Skeletal muscle satellite cell (primary cell): ENCODE measurements at regions not wholly inside any gene's neighbourhood (a gene's known extent, or its start where the extent isn't known, plus 50 kb on each side); places are given as distances from the start of the nearest gene placed in this dataset.

Experiments
- H3K27me3 ChIP-seq: 2 replicates; pipeline ENCODE4 v1.7.0; 2013; ENCODE audit warnings: low read length; ENCODE audit not compliant: control insufficient read depth, insufficient read depth
- H3K36me3 ChIP-seq: 2 replicates; pipeline ENCODE4 v1.7.0; 2013; ENCODE audit warnings: mild to moderate bottlenecking, control low read depth, low read length; ENCODE audit not compliant: insufficient read depth
- H3K4me1 ChIP-seq: 2 replicates; pipeline ENCODE4 v1.7.0; 2013; ENCODE audit warnings: low read length; ENCODE audit not compliant: control insufficient read depth, insufficient read depth
- H3K4me2 ChIP-seq: 2 replicates; pipeline ENCODE4 v1.7.0; 2013; ENCODE audit warnings: mild to moderate bottlenecking, low read length
- H3K4me3 ChIP-seq: 2 replicates; pipeline ENCODE4 v1.7.0; 2013; ENCODE audit warnings: low read length
- H3K9ac ChIP-seq: 2 replicates; pipeline ENCODE4 v1.7.0; 2013; ENCODE audit warnings: mild to moderate bottlenecking, low read depth, low read length, moderate library complexity
- H3K9me3 ChIP-seq: replicated peaks from 2 replicates; pipeline ENCODE4 v1.7.0; 2013; ENCODE audit warnings: mild to moderate bottlenecking, control low read depth, low read length

GRCh38 chr6:21883595-21884328 is 290.2 kb downstream of the SOX4 start:
- H3K4me2 ChIP-seq: no peak overlapping the region
- no peak overlapping the region for H3K9ac ChIP-seq
- peaks cover 44% of the 10 kb centered on the region for H3K4me1 ChIP-seq
- H3K36me3 ChIP-seq: no peaks in the 10 kb centered on the region
- no peaks in the 10 kb centered on the region for H3K27me3 ChIP-seq
- no peaks in the 10 kb centered on the region for H3K9me3 ChIP-seq
- H3K4me3 ChIP-seq: no peak overlapping the region

DNA sequence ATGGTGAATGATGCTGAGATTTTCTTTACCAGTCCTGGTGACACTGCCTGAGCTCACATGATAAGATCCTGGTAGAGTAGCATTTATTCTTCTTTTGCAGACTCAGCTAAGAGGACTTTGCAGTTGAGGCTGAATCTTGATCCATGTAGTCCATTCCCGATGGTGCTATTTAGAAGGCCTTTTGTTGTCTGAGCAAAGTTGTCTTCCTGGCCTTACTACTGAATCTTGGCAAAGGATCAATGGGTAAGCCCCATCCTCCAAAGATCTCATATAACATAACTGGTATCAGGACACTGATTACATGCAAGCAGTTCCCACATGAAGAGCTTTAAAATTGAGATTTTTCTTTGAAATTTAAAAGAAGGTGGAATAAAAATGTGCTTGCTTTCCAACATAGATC is 291.6 kb downstream of the SOX4 start:
- peak overlapping the region; percentile 30 for H3K9ac ChIP-seq
- H3K36me3 ChIP-seq: no peaks in the 10 kb centered on the region
- H3K4me3 ChIP-seq: peak overlapping the region; percentile 4
- peak overlapping the region; percentile 59 for H3K4me2 ChIP-seq
- no peaks in the 10 kb centered on the region for H3K27me3 ChIP-seq
- H3K4me1 ChIP-seq: peaks cover 44% of the 10 kb centered on the region
- H3K9me3 ChIP-seq: no peaks in the 10 kb centered on the region

DNA sequence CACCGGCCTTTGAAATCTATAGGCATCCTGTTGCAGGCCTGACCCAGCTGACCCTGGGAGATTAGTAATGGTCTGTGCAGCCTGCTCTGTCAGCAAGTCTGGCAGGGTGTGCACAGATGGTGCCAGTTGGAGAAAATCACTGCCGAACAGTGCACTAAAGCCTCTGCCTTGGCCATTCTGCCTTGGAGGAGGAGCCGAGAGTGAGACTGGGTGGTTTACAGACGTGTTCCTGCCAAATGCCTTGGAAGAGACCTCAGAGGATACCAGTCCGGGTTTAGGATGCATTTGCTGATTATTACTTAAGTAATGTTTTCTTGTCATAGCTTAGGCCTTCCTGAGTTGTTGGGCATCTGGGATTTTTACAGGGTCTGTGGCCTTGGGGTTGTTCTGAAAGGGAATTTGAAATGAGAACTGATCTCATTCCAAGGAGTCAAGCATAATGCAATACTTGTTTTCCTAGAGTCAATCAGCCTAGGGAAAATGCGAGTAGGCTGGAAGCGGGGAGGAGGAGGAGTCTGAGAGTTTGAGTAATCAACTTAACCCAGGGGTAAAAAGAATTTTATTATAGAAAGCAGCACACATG is 292.1 kb downstream of the SOX4 start:
- no peaks in the 10 kb centered on the region for H3K27me3 ChIP-seq
- H3K9me3 ChIP-seq: no peaks in the 10 kb centered on the region
- peak overlapping the region; percentile 30 for H3K9ac ChIP-seq
- peak overlapping the region; percentile 4 for H3K4me3 ChIP-seq
- H3K4me2 ChIP-seq: peak overlapping the region; percentile 59
- H3K36me3 ChIP-seq: no peaks in the 10 kb centered on the region
- H3K4me1 ChIP-seq: peaks cover 44% of the 10 kb centered on the region

GRCh38 chr6:21886542-21887151 is 293.1 kb downstream of the SOX4 start:
- peak overlapping the region; percentile 59 for H3K4me2 ChIP-seq
- peaks cover 44% of the 10 kb centered on the region for H3K4me1 ChIP-seq
- no peaks in the 10 kb centered on the region for H3K36me3 ChIP-seq
- H3K9me3 ChIP-seq: no peaks in the 10 kb centered on the region
- H3K9ac ChIP-seq: peak overlapping the region; percentile 37
- peak overlapping the region; percentile 3 for H3K4me3 ChIP-seq
- no peaks in the 10 kb centered on the region for H3K27me3 ChIP-seq

GRCh38 chr6:21887231-21888185 is 294.0 kb downstream of the SOX4 start:
- Histone ChIP-seq H3K36me3 (no peaks in the 10 kb centered on the region), H3K4me2 (peak overlapping the region; percentile 59), H3K9ac (peak overlapping the region; percentile 37), H3K4me3 (peak overlapping the region; percentile 3), H3K27me3 (no peaks in the 10 kb centered on the region), H3K9me3 (no peaks in the 10 kb centered on the region), H3K4me1 (peaks cover 44% of the 10 kb centered on the region)

DNA sequence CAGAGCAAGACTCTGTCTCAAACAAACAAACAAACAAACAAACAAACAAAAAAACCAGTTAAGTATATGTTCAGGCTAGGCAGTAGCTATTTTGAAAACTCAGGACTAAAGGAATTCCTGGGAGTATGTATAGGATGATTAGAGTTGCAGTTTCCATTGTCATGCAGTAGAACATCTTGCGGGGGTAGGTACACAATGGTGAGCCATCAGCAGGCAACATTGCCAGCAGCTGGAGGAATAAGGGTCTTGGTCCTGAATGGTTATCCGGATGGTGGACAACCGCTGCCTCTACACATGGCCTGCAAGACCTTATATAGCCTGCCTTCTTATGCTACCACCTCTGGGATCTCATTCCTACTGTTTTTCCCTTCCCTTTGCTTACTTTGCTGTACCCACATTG is 297.5 kb downstream of the SOX4 start:
- Histone ChIP-seq H3K9me3 (no peaks in the 10 kb centered on the region), H3K36me3 (no peaks in the 10 kb centered on the region), H3K27me3 (no peaks in the 10 kb centered on the region), H3K9ac (no peak overlapping the region), H3K4me3 (no peak overlapping the region), H3K4me2 (no peak overlapping the region), H3K4me1 (peaks cover 26% of the 10 kb centered on the region)

DNA sequence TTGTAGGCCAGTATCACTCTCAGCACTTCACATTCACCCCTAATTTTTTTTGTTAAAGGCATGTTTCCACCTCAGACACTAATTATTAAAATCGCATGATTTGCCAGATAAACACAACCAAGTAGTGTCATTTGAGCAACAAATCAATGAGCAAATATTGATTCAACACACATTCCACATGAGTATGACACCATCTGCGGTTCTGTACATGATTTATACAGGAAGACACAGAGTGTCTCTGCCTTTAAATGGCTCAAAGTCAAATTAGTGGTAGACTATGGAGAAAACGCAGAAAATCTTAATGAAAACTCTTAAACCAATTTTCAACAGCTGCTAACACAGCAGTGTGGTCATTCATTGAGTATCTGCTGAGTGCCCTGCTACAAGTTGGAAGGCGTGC is 300.2 kb downstream of the SOX4 start:
- Histone ChIP-seq H3K4me3 (no peak overlapping the region), H3K27me3 (no peaks in the 10 kb centered on the region), H3K4me2 (no peak overlapping the region), H3K9ac (no peak overlapping the region), H3K36me3 (no peaks in the 10 kb centered on the region), H3K9me3 (no peaks in the 10 kb centered on the region), H3K4me1 (peaks cover 13% of the 10 kb centered on the region)

DNA sequence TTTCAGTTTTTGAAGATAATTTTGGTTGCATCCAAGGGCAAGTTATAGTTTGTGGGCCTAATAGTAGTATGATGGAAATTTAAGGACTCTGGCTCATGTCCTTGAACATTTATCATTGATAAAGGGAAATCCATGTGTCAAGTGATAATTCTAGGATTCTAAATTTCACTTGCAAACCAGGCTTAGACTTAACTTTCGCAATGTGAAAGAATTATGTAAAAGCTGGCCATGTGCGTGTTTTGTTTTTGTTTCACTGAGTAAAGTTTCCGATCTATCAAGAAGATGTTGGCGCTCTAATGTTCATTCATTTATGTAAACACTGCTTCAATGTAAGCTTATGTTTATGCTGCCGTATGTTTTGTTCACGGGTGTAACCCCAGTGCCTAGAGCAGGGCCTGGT is 302.0 kb downstream of the SOX4 start:
- Histone ChIP-seq H3K9ac (no peak overlapping the region), H3K9me3 (no peaks in the 10 kb centered on the region), H3K4me1 (peaks cover 18% of the 10 kb centered on the region), H3K4me2 (no peak overlapping the region), H3K27me3 (no peaks in the 10 kb centered on the region), H3K4me3 (no peak overlapping the region), H3K36me3 (no peaks in the 10 kb centered on the region)

DNA sequence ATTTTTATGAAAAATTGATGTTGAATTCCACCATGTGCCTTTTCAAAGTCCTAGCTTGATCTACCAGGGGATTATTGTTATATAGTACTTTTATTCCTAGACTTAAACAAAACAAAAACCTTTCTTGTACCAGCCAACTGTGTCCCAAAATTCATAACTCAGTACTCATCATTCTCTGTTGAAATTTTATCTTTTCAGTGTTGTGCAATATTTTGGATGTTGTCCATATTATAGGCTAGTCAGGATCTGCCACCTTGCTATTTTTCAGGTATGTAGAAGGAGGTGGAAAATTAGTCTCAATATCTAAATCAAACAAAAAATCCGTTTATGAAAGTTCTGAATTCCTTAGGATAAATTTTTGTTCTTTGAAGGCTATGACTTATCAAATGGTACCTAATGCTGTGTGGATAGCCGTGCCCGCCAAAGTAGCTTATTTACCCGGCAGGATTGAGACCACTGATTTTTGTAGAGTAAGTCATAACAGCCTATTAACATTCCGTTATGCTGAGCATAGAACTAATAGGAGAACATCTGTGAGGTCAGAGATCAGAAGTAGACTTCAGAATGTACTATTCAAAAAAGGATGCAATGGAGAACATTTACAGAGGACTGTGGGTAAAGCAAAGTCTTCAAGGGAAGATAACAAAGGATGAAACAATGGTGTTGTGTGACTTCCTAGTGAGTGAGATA is 304.7 kb downstream of the SOX4 start:
- Histone ChIP-seq H3K36me3 (no peaks in the 10 kb centered on the region), H3K27me3 (no peaks in the 10 kb centered on the region), H3K4me3 (no peak overlapping the region), H3K9me3 (no peaks in the 10 kb centered on the region), H3K4me2 (peak overlapping the region; percentile 16), H3K9ac (no peak overlapping the region), H3K4me1 (peaks cover 23% of the 10 kb centered on the region)

DNA sequence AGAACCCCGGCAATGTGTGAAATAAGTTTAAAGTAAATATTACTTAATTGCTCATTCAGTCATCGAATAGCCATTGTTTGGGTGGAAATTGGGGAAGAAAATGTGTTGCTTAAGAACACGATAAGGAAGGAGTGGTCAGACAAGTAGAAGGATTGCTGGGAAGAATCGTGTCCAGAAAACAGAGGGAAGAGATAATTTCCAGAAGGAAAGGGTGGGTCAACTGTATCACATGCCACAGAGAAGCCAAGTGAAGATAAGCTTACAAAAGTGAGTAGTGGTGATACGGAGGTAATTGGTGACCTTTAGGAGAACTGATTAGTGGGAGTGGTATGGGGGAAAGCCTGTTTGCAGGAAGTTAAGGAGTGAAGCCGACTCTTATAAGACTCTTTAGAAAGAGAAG is 306.2 kb downstream of the SOX4 start:
- no peak overlapping the region for H3K4me3 ChIP-seq
- H3K4me2 ChIP-seq: no peak overlapping the region
- H3K36me3 ChIP-seq: no peaks in the 10 kb centered on the region
- H3K9ac ChIP-seq: no peak overlapping the region
- no peaks in the 10 kb centered on the region for H3K27me3 ChIP-seq
- no peaks in the 10 kb centered on the region for H3K9me3 ChIP-seq
- H3K4me1 ChIP-seq: peaks cover 23% of the 10 kb centered on the region

DNA sequence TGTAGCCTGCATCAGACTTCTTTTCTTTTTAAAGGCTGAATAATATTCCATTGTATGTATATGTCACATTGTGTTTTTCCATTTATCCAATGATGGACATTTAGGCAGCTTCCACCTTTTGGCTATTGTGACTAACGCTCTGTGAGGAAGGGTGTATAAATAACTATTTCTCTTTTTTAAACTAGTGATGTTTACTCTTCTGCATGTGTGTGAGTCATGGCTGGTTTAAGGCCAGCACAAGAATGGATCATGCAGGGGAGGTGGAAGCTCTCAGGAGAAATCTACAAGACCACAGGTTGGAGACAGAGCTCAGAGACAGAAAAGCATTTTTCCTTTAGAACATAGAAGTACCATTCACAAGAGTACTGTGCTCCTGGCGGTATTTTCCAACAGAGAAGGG is 307.2 kb downstream of the SOX4 start:
- no peaks in the 10 kb centered on the region for H3K9me3 ChIP-seq
- H3K4me2 ChIP-seq: no peak overlapping the region
- no peaks in the 10 kb centered on the region for H3K36me3 ChIP-seq
- H3K4me3 ChIP-seq: no peak overlapping the region
- H3K27me3 ChIP-seq: no peaks in the 10 kb centered on the region
- H3K9ac ChIP-seq: no peak overlapping the region
- peaks cover 23% of the 10 kb centered on the region for H3K4me1 ChIP-seq
